ENCODE measurements at regions not wholly inside any gene's neighbourhood (a gene's known extent, or its start where the extent isn't known, plus 50 kb on each side); places are given as distances from the start of the nearest gene placed in this dataset.

- H3K27ac ChIP-seq (ENCODE audit: low read depth, low read length), result no peak overlapping the region
- H4K8ac ChIP-seq (ENCODE audit: low read depth, low read length), result no peak overlapping the region
- H2BK5ac ChIP-seq (ENCODE audit: low read length), result no peak overlapping the region
- no peak overlapping the region for H3K4ac ChIP-seq (ENCODE audit: low read depth, low read length)
- H3K27me3 ChIP-seq (ENCODE audit: insufficient read depth, low read length, poor library complexity), result no peaks in the 10 kb centered on the region
- H3K56ac ChIP-seq (ENCODE audit: low read length), result no peak overlapping the region
- H3K4me1 ChIP-seq (ENCODE audit: control insufficient read depth, low read depth, low read length), result no peaks in the 10 kb centered on the region
- no peaks in the 10 kb centered on the region for H3K79me1 ChIP-seq (ENCODE audit: low read length)
- DNase-seq, result no peak
- no peak overlapping the region for H4K5ac ChIP-seq (ENCODE audit: low read length)
- H2AK5ac ChIP-seq (ENCODE audit: low read length), result no peak overlapping the region
- H3K9ac ChIP-seq (ENCODE audit: low read length), result no peak overlapping the region
- H3K4me2 ChIP-seq (ENCODE audit: low read length), result no peak overlapping the region
- H3K18ac ChIP-seq (ENCODE audit: low read length), result no peak overlapping the region
- no peak overlapping the region for H3K23ac ChIP-seq (ENCODE audit: low read length)
- no peaks in the 10 kb centered on the region for H3K36me3 ChIP-seq (ENCODE audit: control insufficient read depth, insufficient read depth, low read length)
- no peak overlapping the region for H3K4me3 ChIP-seq (ENCODE audit: low read length)
- H3K79me2 ChIP-seq (ENCODE audit: control insufficient read depth, insufficient read depth, low read length), result no peaks in the 10 kb centered on the region
- H2BK15ac ChIP-seq (replicated peaks; ENCODE audit: low read depth), result no peak overlapping the region
- no peak overlapping the region for H2BK120ac ChIP-seq (ENCODE audit: low read depth, low read length)
- no CpG with 5 or more reads among the region's 4 CpGs for WGBS (ENCODE audit: extremely low coverage, insufficient coverage, low lambda C conversion rate)
Observed at GRCh38 chr18:71998547-71999097, 545.5 kb downstream of the CBLN2 start.

- Histone ChIP-seq H3K27me3 (ENCODE audit: insufficient read depth, low read length, poor library complexity) (no peaks in the 10 kb centered on the region), H4K8ac (ENCODE audit: low read depth, low read length) (no peak overlapping the region), H3K79me1 (ENCODE audit: low read length) (no peaks in the 10 kb centered on the region), H3K79me2 (ENCODE audit: control insufficient read depth, insufficient read depth, low read length) (no peaks in the 10 kb centered on the region), H3K4me3 (ENCODE audit: low read length) (no peak overlapping the region), H3K27ac (ENCODE audit: low read depth, low read length) (no peak overlapping the region), H2AK5ac (ENCODE audit: low read length) (no peak overlapping the region), H3K4me2 (ENCODE audit: low read length) (no peak overlapping the region), H3K9ac (ENCODE audit: low read length) (no peak overlapping the region), H4K5ac (ENCODE audit: low read length) (no peak overlapping the region), H3K4ac (ENCODE audit: low read depth, low read length) (no peak overlapping the region), H3K36me3 (ENCODE audit: control insufficient read depth, insufficient read depth, low read length) (no peaks in the 10 kb centered on the region), H3K56ac (ENCODE audit: low read length) (no peak overlapping the region), H2BK5ac (ENCODE audit: low read length) (no peak overlapping the region), H3K23ac (ENCODE audit: low read length) (no peak overlapping the region), H2BK15ac (replicated peaks; ENCODE audit: low read depth) (no peak overlapping the region), H2BK120ac (ENCODE audit: low read depth, low read length) (no peak overlapping the region), H3K18ac (ENCODE audit: low read length) (no peak overlapping the region), H3K4me1 (ENCODE audit: control insufficient read depth, low read depth, low read length) (no peaks in the 10 kb centered on the region)
- no CpG with 5 or more reads among the region's 1 CpG for WGBS (ENCODE audit: extremely low coverage, insufficient coverage, low lambda C conversion rate)
- DNase-seq, result no peak
Observed at GRCh38 chr18:71995904-71996465, 548.2 kb downstream of the CBLN2 start.

- H2BK120ac ChIP-seq (ENCODE audit: low read depth, low read length), result no peak overlapping the region
- no peak overlapping the region for H3K27ac ChIP-seq (ENCODE audit: low read depth, low read length)
- H4K5ac ChIP-seq (ENCODE audit: low read length), result no peak overlapping the region
- H3K4ac ChIP-seq (ENCODE audit: low read depth, low read length), result no peak overlapping the region
- H3K9ac ChIP-seq (ENCODE audit: low read length), result no peak overlapping the region
- H2BK15ac ChIP-seq (replicated peaks; ENCODE audit: low read depth), result no peak overlapping the region
- no peak overlapping the region for H2AK5ac ChIP-seq (ENCODE audit: low read length)
- no CpG with 5 or more reads among the region's 1 CpG for WGBS (ENCODE audit: extremely low coverage, insufficient coverage, low lambda C conversion rate)
- no peaks in the 10 kb centered on the region for H3K36me3 ChIP-seq (ENCODE audit: control insufficient read depth, insufficient read depth, low read length)
- no peak overlapping the region for H2BK5ac ChIP-seq (ENCODE audit: low read length)
- H3K79me1 ChIP-seq (ENCODE audit: low read length), result no peaks in the 10 kb centered on the region
- H3K79me2 ChIP-seq (ENCODE audit: control insufficient read depth, insufficient read depth, low read length), result no peaks in the 10 kb centered on the region
- H3K4me3 ChIP-seq (ENCODE audit: low read length), result no peak overlapping the region
- H3K27me3 ChIP-seq (ENCODE audit: insufficient read depth, low read length, poor library complexity), result no peaks in the 10 kb centered on the region
- DNase-seq, result peak; percentile 74
- no peak overlapping the region for H4K8ac ChIP-seq (ENCODE audit: low read depth, low read length)
- H3K56ac ChIP-seq (ENCODE audit: low read length), result no peak overlapping the region
- no peak overlapping the region for H3K18ac ChIP-seq (ENCODE audit: low read length)
- H3K23ac ChIP-seq (ENCODE audit: low read length), result no peak overlapping the region
- no peak overlapping the region for H3K4me2 ChIP-seq (ENCODE audit: low read length)
- H3K4me1 ChIP-seq (ENCODE audit: control insufficient read depth, low read depth, low read length), result no peaks in the 10 kb centered on the region
Observed at GRCh38 chr18:71994273-71994672, 549.9 kb downstream of the CBLN2 start.

GRCh38 chr18:71989616-71990015, 554.5 kb downstream of the CBLN2 start:
- H3K4ac ChIP-seq (ENCODE audit: low read depth, low read length), result no peak overlapping the region

GRCh38 chr18:71986351-71987050, 557.6 kb downstream of the CBLN2 start:
- Histone ChIP-seq H3K4ac (ENCODE audit: low read depth, low read length) (no peak overlapping the region), H3K4me3 (ENCODE audit: low read length) (no peak overlapping the region), H2BK15ac (replicated peaks; ENCODE audit: low read depth) (no peak overlapping the region), H2AK5ac (ENCODE audit: low read length) (no peak overlapping the region), H3K79me1 (ENCODE audit: low read length) (no peaks in the 10 kb centered on the region), H3K56ac (ENCODE audit: low read length) (no peak overlapping the region), H3K9ac (ENCODE audit: low read length) (no peak overlapping the region), H3K36me3 (ENCODE audit: control insufficient read depth, insufficient read depth, low read length) (no peaks in the 10 kb centered on the region), H4K5ac (ENCODE audit: low read length) (no peak overlapping the region), H3K79me2 (ENCODE audit: control insufficient read depth, insufficient read depth, low read length) (no peaks in the 10 kb centered on the region), H4K8ac (ENCODE audit: low read depth, low read length) (no peak overlapping the region), H3K27me3 (ENCODE audit: insufficient read depth, low read length, poor library complexity) (no peaks in the 10 kb centered on the region), H3K4me2 (ENCODE audit: low read length) (no peak overlapping the region), H3K18ac (ENCODE audit: low read length) (no peak overlapping the region), H3K27ac (ENCODE audit: low read depth, low read length) (no peak overlapping the region), H2BK5ac (ENCODE audit: low read length) (no peak overlapping the region), H3K23ac (ENCODE audit: low read length) (no peak overlapping the region), H2BK120ac (ENCODE audit: low read depth, low read length) (no peak overlapping the region), H3K4me1 (ENCODE audit: control insufficient read depth, low read depth, low read length) (no peaks in the 10 kb centered on the region)
- WGBS (ENCODE audit: extremely low coverage, insufficient coverage, low lambda C conversion rate), result no CpG with 5 or more reads among the region's 2 CpGs
- DNase-seq, result peak; percentile 2

More at GRCh38 chr18:71989616-71990015, 554.5 kb downstream of the CBLN2 start:
- Histone ChIP-seq H2BK120ac (ENCODE audit: low read depth, low read length) (no peak overlapping the region), H3K4me1 (ENCODE audit: control insufficient read depth, low read depth, low read length) (no peaks in the 10 kb centered on the region), H3K18ac (ENCODE audit: low read length) (no peak overlapping the region), H3K79me2 (ENCODE audit: control insufficient read depth, insufficient read depth, low read length) (no peaks in the 10 kb centered on the region), H4K8ac (ENCODE audit: low read depth, low read length) (no peak overlapping the region), H3K36me3 (ENCODE audit: control insufficient read depth, insufficient read depth, low read length) (no peaks in the 10 kb centered on the region), H3K4me2 (ENCODE audit: low read length) (no peak overlapping the region), H2AK5ac (ENCODE audit: low read length) (no peak overlapping the region), H4K5ac (ENCODE audit: low read length) (no peak overlapping the region), H3K23ac (ENCODE audit: low read length) (no peak overlapping the region), H3K4me3 (ENCODE audit: low read length) (no peak overlapping the region), H2BK15ac (replicated peaks; ENCODE audit: low read depth) (no peak overlapping the region), H3K9ac (ENCODE audit: low read length) (no peak overlapping the region), H3K56ac (ENCODE audit: low read length) (no peak overlapping the region), H2BK5ac (ENCODE audit: low read length) (no peak overlapping the region), H3K79me1 (ENCODE audit: low read length) (no peaks in the 10 kb centered on the region), H3K27me3 (ENCODE audit: insufficient read depth, low read length, poor library complexity) (no peaks in the 10 kb centered on the region), H3K27ac (ENCODE audit: low read depth, low read length) (no peak overlapping the region)
- no CpG with 5 or more reads among the region's 1 CpG for WGBS (ENCODE audit: extremely low coverage, insufficient coverage, low lambda C conversion rate)
- DNase-seq, result no peak
